HEK293T (cell line): ENCODE measurements at regions not wholly inside any gene's neighbourhood (a gene's known extent, or its start where the extent isn't known, plus 50 kb on each side); places are given as distances from the start of the nearest gene placed in this dataset.
"Not testable (repeated sequence)": the region's sequence is repeated elsewhere in the genome, so short reads cannot be mapped to it uniquely, and the experiment has no call there.

Experiments used
- CTCF ChIA-PET: fragments of 350-600 bp; formaldehyde crosslinking; extraction: SDS; loops from one replicate; lab custom pipeline; 2021; ENCODE audit warnings: antibody characterized with exemption, inconsistent platforms; lab: Yijun Ruan, JAX
- POLR2A ChIA-PET: fragments of 350-600 bp; formaldehyde crosslinking; extraction: SDS; loops from one replicate; lab custom pipeline; 2020; ENCODE audit warnings: antibody characterized with exemption, inconsistent platforms; lab: Yijun Ruan, JAX
- DNase-seq: peaks from one replicate; pipeline ENCODE4 v3.0.0; 2012; ENCODE audit warnings: mixed read lengths; ENCODE audit errors: extremely low spot score
- ARNT ChIP-seq: fragments of 450-650 bp; IDR thresholded peaks from 2 replicates; pipeline ENCODE4 v1.6.1; 2017; ENCODE audit warnings: mild to moderate bottlenecking
- BHLHE40 ChIP-seq: fragments of 450-650 bp; IDR thresholded peaks from 2 replicates; pipeline ENCODE4 v1.6.1; 2016; ENCODE audit warnings: mild to moderate bottlenecking, moderate library complexity, borderline replicate concordance
- CTBP1 ChIP-seq: fragments of 450-650 bp; IDR thresholded peaks from 2 replicates; pipeline ENCODE4 v1.6.1; 2016; ENCODE audit warnings: borderline replicate concordance
- ELF4 ChIP-seq: fragments of 450-650 bp; IDR thresholded peaks from 2 replicates; pipeline ENCODE4 v1.6.1; 2017; ENCODE audit warnings: antibody characterized with exemption
- FOXA1 ChIP-seq: fragments of 450-650 bp; IDR thresholded peaks from 2 replicates; pipeline ENCODE4 v1.6.1; 2016; ENCODE audit warnings: mild to moderate bottlenecking
- FOXK2 ChIP-seq: fragments of 450-650 bp; IDR thresholded peaks from 2 replicates; pipeline ENCODE4 v1.6.1; 2016; ENCODE audit warnings: mild to moderate bottlenecking
- FOXM1 ChIP-seq: fragments of 450-650 bp; IDR thresholded peaks from 2 replicates; pipeline ENCODE4 v1.6.1; 2017; ENCODE audit warnings: mild to moderate bottlenecking, borderline replicate concordance
- HDGF ChIP-seq: fragments of 450-650 bp; IDR thresholded peaks from 2 replicates; pipeline ENCODE4 v1.6.1; 2017; ENCODE audit warnings: antibody characterized with exemption, borderline replicate concordance
- L3MBTL2 ChIP-seq: fragments of 450-650 bp; conservative IDR thresholded peaks from 2 replicates; pipeline ENCODE4 v1.6.1; 2016; ENCODE audit warnings: mild to moderate bottlenecking
- LEF1 ChIP-seq: fragments of 450-650 bp; IDR thresholded peaks from 2 replicates; pipeline ENCODE4 v1.6.1; 2017; ENCODE audit warnings: mild to moderate bottlenecking, borderline replicate concordance
- NFRKB ChIP-seq: fragments of 450-650 bp; IDR thresholded peaks from 2 replicates; pipeline ENCODE4 v1.6.1; 2016; ENCODE audit warnings: mild to moderate bottlenecking, moderate library complexity
- PKNOX1 ChIP-seq: fragments of 450-650 bp; IDR thresholded peaks from 2 replicates; pipeline ENCODE4 v1.6.1; 2016
- SP1 ChIP-seq: fragments of 450-650 bp; IDR thresholded peaks from 2 replicates; pipeline ENCODE4 v1.6.1; 2017
- SUZ12 ChIP-seq: fragments of 450-650 bp; IDR thresholded peaks from 2 replicates; pipeline ENCODE4 v1.6.1; 2016; ENCODE audit warnings: mild to moderate bottlenecking
- TARDBP ChIP-seq: fragments of 450-650 bp; IDR thresholded peaks from 2 replicates; pipeline ENCODE4 v1.6.1; 2016
- ZNF384 ChIP-seq: fragments of 450-650 bp; IDR thresholded peaks from 2 replicates; pipeline ENCODE4 v1.6.1; 2016

- no peak for TF ChIP-seq SP1
- no peak for DNase-seq
- ChIA-PET CTCF (no interaction called here), POLR2A (no interaction called here)
Observed at GRCh38 chr20:46785958-46786357, 76.5 kb downstream of the SLC2A10 start.

GRCh38 chr20:46786566-46786965, 77.1 kb downstream of the SLC2A10 start:
- DNase-seq: no peak
- TF ChIP-seq FOXM1 (no peak), PKNOX1 (no peak), FOXK2 (no peak), FOXA1 (no peak), ZNF384 (no peak), SUZ12 (no peak), SP1 (no peak), LEF1 (no peak), L3MBTL2 (no peak), ELF4 (no peak), CTBP1 (no peak), ARNT (no peak), NFRKB (no peak), TARDBP (no peak), HDGF (no peak), BHLHE40 (no peak)
- ChIA-PET POLR2A (no interaction called here), CTCF (no interaction called here)

GRCh38 chr20:46787991-46788762, 78.7 kb downstream of the SLC2A10 start:
- no peak for TF ChIP-seq HDGF
- no peak for TF ChIP-seq ARNT
- no peak for TF ChIP-seq ELF4
- TF ChIP-seq SP1: no peak
- TF ChIP-seq FOXK2: no peak
- no peak for TF ChIP-seq FOXM1
- no peak for TF ChIP-seq FOXA1
- no peak for TF ChIP-seq LEF1
- no peak for TF ChIP-seq TARDBP
- TF ChIP-seq PKNOX1: no peak
- no peak for TF ChIP-seq CTBP1
- no peak for TF ChIP-seq NFRKB
- TF ChIP-seq SUZ12: no peak
- no peak for TF ChIP-seq L3MBTL2
- CTCF ChIA-PET: no interaction called here
- POLR2A ChIA-PET: no interaction called here
- DNase-seq: no peak

GRCh38 chr20:46788763-46789091, 79.3 kb downstream of the SLC2A10 start:
- CTCF ChIA-PET, POLR2A ChIA-PET, DNase-seq: not testable (repeated sequence)

GRCh38 chr20:46789339-46790028, 80.0 kb downstream of the SLC2A10 start:
- CTCF ChIA-PET: no interaction called here
- TF ChIP-seq LEF1 (no peak), NFRKB (no peak), FOXK2 (no peak), BHLHE40 (no peak), FOXM1 (no peak), SP1 (no peak), TARDBP (no peak), CTBP1 (no peak), HDGF (no peak)
- POLR2A ChIA-PET: no interaction called here
- DNase-seq: no peak

- DNase-seq: no peak
- TF ChIP-seq CTBP1 (no peak), LEF1 (no peak), FOXM1 (no peak), BHLHE40 (no peak), L3MBTL2 (no peak), ZNF384 (no peak), FOXA1 (no peak), TARDBP (no peak), NFRKB (no peak), ELF4 (no peak)
- ChIA-PET POLR2A (no interaction called here), CTCF (no interaction called here)
Observed at GRCh38 chr20:46791722-46792416, 82.4 kb downstream of the SLC2A10 start.

- ChIA-PET POLR2A (no interaction called here), CTCF (no interaction called here)
- DNase-seq: no peak
- no peak for TF ChIP-seq ELF4
- no peak for TF ChIP-seq CTBP1
- TF ChIP-seq SP1: no peak
- TF ChIP-seq FOXK2: no peak
- TF ChIP-seq ARNT: no peak
- TF ChIP-seq PKNOX1: no peak
- TF ChIP-seq L3MBTL2: no peak
- no peak for TF ChIP-seq SUZ12
- no peak for TF ChIP-seq NFRKB
- TF ChIP-seq TARDBP: no peak
- TF ChIP-seq HDGF: no peak
- TF ChIP-seq FOXM1: no peak
- TF ChIP-seq FOXA1: no peak
- TF ChIP-seq ZNF384: no peak
- TF ChIP-seq LEF1: no peak
- no peak for TF ChIP-seq BHLHE40
Observed at GRCh38 chr20:46797206-46797605, 87.8 kb downstream of the SLC2A10 start.
